Erythroblast (primary cell): ENCODE measurements at regions not wholly inside any gene's neighbourhood (a gene's known extent, or its start where the extent isn't known, plus 50 kb on each side); places are given as distances from the start of the nearest gene placed in this dataset.

Experiments used
- GATA1 ChIP-seq: IDR thresholded peaks from 2 replicates; pipeline ENCODE4 v1.6.1; 2011; ENCODE audit warnings: low read depth, mild to moderate bottlenecking, control low read depth, low read length, moderate library complexity
- POLR2A ChIP-seq: IDR thresholded peaks from 2 replicates; pipeline ENCODE4 v1.6.1; 2011; ENCODE audit warnings: mild to moderate bottlenecking, low read length

DNA sequence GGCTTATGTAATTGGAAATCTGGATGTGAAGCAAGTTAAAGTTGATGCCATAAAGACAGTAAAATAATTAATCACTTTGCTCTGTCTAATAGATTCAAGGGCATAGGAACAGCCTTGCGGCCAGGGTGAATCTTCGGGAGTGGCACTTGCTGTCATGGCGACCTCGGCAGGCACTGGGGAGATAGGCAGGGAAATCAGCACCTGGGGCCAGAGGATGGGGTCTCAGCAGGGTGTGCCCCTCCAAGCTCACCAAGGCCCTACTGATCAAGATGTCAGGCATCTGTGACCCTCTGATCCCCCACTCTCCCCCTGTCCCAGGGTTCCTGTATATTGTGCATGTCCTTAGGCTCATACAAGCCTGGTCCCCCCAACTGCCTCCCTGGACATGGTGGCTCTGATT lies 187.3 kb downstream of the MELK start:
- no peak for TF ChIP-seq POLR2A
- TF ChIP-seq GATA1: no peak
